Hepatocyte (in vitro differentiated cells): ENCODE measurements at regions not wholly inside any gene's neighbourhood (a gene's known extent, or its start where the extent isn't known, plus 50 kb on each side); places are given as distances from the start of the nearest gene placed in this dataset.

Experiments used
- DNase-seq: peaks from one replicate; pipeline ENCODE4 v3.0.0-alpha.2; 2016; ENCODE audit warnings: low spot score
- H2AFZ ChIP-seq: fragments of 200-600 bp; sonication (generic); 2 replicates; pipeline ENCODE4 v1.6.0; 2016; ENCODE audit warnings: antibody characterized with exemption, mild to moderate bottlenecking
- H3K27ac ChIP-seq: fragments of 200-600 bp; sonication (generic); 2 replicates; pipeline ENCODE4 v1.5.1; 2016; ENCODE audit warnings: mild to moderate bottlenecking
- H3K27me3 ChIP-seq: fragments of 200-600 bp; sonication (generic); 2 replicates; pipeline ENCODE4 v1.6.1; 2016
- H3K36me3 ChIP-seq: fragments of 200-600 bp; sonication (generic); replicated peaks from 2 replicates; pipeline ENCODE4 v1.5.1; 2016; ENCODE audit warnings: low read depth; ENCODE audit not compliant: insufficient read depth
- H3K4me1 ChIP-seq: fragments of 200-600 bp; sonication (generic); 2 replicates; pipeline ENCODE4 v1.5.1; 2016; ENCODE audit warnings: mild to moderate bottlenecking, moderate library complexity; ENCODE audit not compliant: insufficient read depth
- H3K4me2 ChIP-seq: fragments of 200-600 bp; sonication (generic); 2 replicates; pipeline ENCODE4 v1.6.0; 2016
- H3K4me3 ChIP-seq: fragments of 200-600 bp; sonication (generic); 2 replicates; pipeline ENCODE4 v1.5.1; 2016; ENCODE audit warnings: mild to moderate bottlenecking
- H3K79me2 ChIP-seq: fragments of 200-600 bp; sonication (generic); 2 replicates; pipeline ENCODE4 v1.6.0; 2017; ENCODE audit warnings: mild to moderate bottlenecking
- H3K9me2 ChIP-seq: fragments of 200-600 bp; sonication (generic); replicated peaks from 2 replicates; pipeline ENCODE4 v1.6.0; 2017; ENCODE audit warnings: mild to moderate bottlenecking; ENCODE audit not compliant: insufficient read depth
- H3K9me3 ChIP-seq: fragments of 200-600 bp; sonication (generic); 2 replicates; pipeline ENCODE4 v1.5.1; 2016; ENCODE audit warnings: low read depth, mild to moderate bottlenecking
- H4K20me1 ChIP-seq: fragments of 200-600 bp; sonication (generic); 2 replicates; pipeline ENCODE4 v1.6.0; 2016; ENCODE audit warnings: mild to moderate bottlenecking; ENCODE audit not compliant: insufficient read depth, poor library complexity, severe bottlenecking
- CTCF ChIP-seq: fragments of 200-600 bp; sonication (generic); IDR thresholded peaks from 2 replicates; pipeline ENCODE4 v1.5.1; 2016; ENCODE audit warnings: antibody characterized with exemption, mild to moderate bottlenecking; ENCODE audit not compliant: poor library complexity
- EZH2 ChIP-seq: fragments of 200-600 bp; sonication (generic); IDR thresholded peaks from 2 replicates; pipeline ENCODE4 v1.6.1; 2016; ENCODE audit warnings: antibody characterized with exemption, mild to moderate bottlenecking, borderline replicate concordance
- EZH2phosphoT487 ChIP-seq: fragments of 200-600 bp; sonication (generic); IDR thresholded peaks from one replicate; pipeline ENCODE4 v1.6.1; 2018; ENCODE audit warnings: antibody characterized with exemption, mild to moderate bottlenecking, low read depth, moderate library complexity; ENCODE audit not compliant: unreplicated experiment, severe bottlenecking
- WGBS: methylation state at CpG from one replicate; pipeline ENCODE4 v1.1.6; 2016; ENCODE audit warnings: low lambda C conversion rate; ENCODE audit errors: missing lambda C conversion rate; 5-methylcytosine and 5-hydroxymethylcytosine counted together

GRCh38 chr6:98467902-98468301, 366.5 kb upstream of the POU3F2 start:
- TF ChIP-seq CTCF = no peak
- TF ChIP-seq EZH2 = no peak
- TF ChIP-seq EZH2phosphoT487 = no peak
- no peak overlapping the region for H2AFZ ChIP-seq
- H3K27me3 ChIP-seq = no peaks in the 10 kb centered on the region
- no peaks in the 10 kb centered on the region for H3K9me3 ChIP-seq
- no peaks in the 10 kb centered on the region for H3K79me2 ChIP-seq
- no peaks in the 10 kb centered on the region for H3K4me1 ChIP-seq
- H3K9me2 ChIP-seq = no peaks in the 10 kb centered on the region
- no peaks in the 10 kb centered on the region for H4K20me1 ChIP-seq
- no peak overlapping the region for H3K4me2 ChIP-seq
- H3K36me3 ChIP-seq = no peaks in the 10 kb centered on the region
- no peak for DNase-seq
- no peak overlapping the region for H3K27ac ChIP-seq
- no peak overlapping the region for H3K4me3 ChIP-seq
- 77% methylated on average over 3 of the region's 3 CpGs for WGBS

GRCh38 chr6:98469141-98469540, 365.2 kb upstream of the POU3F2 start:
- Histone ChIP-seq H2AFZ (no peak overlapping the region), H3K9me3 (no peaks in the 10 kb centered on the region), H3K9me2 (no peaks in the 10 kb centered on the region), H3K36me3 (no peaks in the 10 kb centered on the region), H3K4me1 (no peaks in the 10 kb centered on the region), H3K27ac (no peak overlapping the region), H3K27me3 (no peaks in the 10 kb centered on the region), H4K20me1 (no peaks in the 10 kb centered on the region), H3K4me2 (no peak overlapping the region), H3K79me2 (no peaks in the 10 kb centered on the region), H3K4me3 (no peak overlapping the region)
- 98% methylated on average over 2 of the region's 2 CpGs for WGBS
- no peak for TF ChIP-seq EZH2
- no peak for TF ChIP-seq CTCF
- TF ChIP-seq EZH2phosphoT487 = no peak
- DNase-seq = no peak

- Histone ChIP-seq H3K4me1 (no peaks in the 10 kb centered on the region), H3K9me3 (no peaks in the 10 kb centered on the region), H3K27me3 (no peaks in the 10 kb centered on the region), H3K4me3 (no peak overlapping the region), H2AFZ (no peak overlapping the region), H3K4me2 (no peak overlapping the region), H3K36me3 (no peaks in the 10 kb centered on the region), H3K9me2 (no peaks in the 10 kb centered on the region), H3K27ac (no peak overlapping the region), H4K20me1 (no peaks in the 10 kb centered on the region), H3K79me2 (no peaks in the 10 kb centered on the region)
- no peak for DNase-seq
- TF ChIP-seq EZH2phosphoT487 = no peak
- no peak for TF ChIP-seq EZH2
- TF ChIP-seq CTCF = no peak
- WGBS = 96% methylated on average over 1 of the region's 1 CpG
Measured at GRCh38 chr6:98470821-98471220, 363.6 kb upstream of the POU3F2 start.

- no peaks in the 10 kb centered on the region for H3K27me3 ChIP-seq
- no peaks in the 10 kb centered on the region for H3K4me1 ChIP-seq
- H3K9me2 ChIP-seq = no peaks in the 10 kb centered on the region
- H2AFZ ChIP-seq = no peak overlapping the region
- no peak overlapping the region for H3K27ac ChIP-seq
- H3K36me3 ChIP-seq = no peaks in the 10 kb centered on the region
- no peak for DNase-seq
- no peak overlapping the region for H3K4me2 ChIP-seq
- no peaks in the 10 kb centered on the region for H4K20me1 ChIP-seq
- H3K9me3 ChIP-seq = no peaks in the 10 kb centered on the region
- H3K4me3 ChIP-seq = no peak overlapping the region
- no peak for TF ChIP-seq EZH2phosphoT487
- H3K79me2 ChIP-seq = no peaks in the 10 kb centered on the region
Measured at GRCh38 chr6:98471444-98471843, 362.9 kb upstream of the POU3F2 start.
